Nephron progenitor cell (in vitro differentiated cells): ENCODE measurements at regions not wholly inside any gene's neighbourhood (a gene's known extent, or its start where the extent isn't known, plus 50 kb on each side); places are given as distances from the start of the nearest gene placed in this dataset.

Experiments
- DNase-seq: peaks from one replicate; pipeline ENCODE4 v3.0.0; 2021
- H3K27ac Mint-ChIP-seq: 2 replicates; pipeline ENCODE4 v1.8.0; 2021; ENCODE audit warnings: mild to moderate bottlenecking, moderate library complexity, mixed read lengths
- H3K27me3 Mint-ChIP-seq: 2 replicates; pipeline ENCODE4 v1.8.0; 2021; ENCODE audit warnings: mild to moderate bottlenecking, low read depth, mixed read lengths; ENCODE audit not compliant: poor library complexity
- H3K36me3 Mint-ChIP-seq: 2 replicates; pipeline ENCODE4 v1.8.0; 2021; ENCODE audit warnings: low read depth, mixed read lengths
- H3K4me1 Mint-ChIP-seq: 2 replicates; pipeline ENCODE4 v1.8.0; 2021; ENCODE audit warnings: mixed read lengths
- H3K4me3 Mint-ChIP-seq: 2 replicates; pipeline ENCODE4 v1.8.0; 2021; ENCODE audit warnings: mild to moderate bottlenecking, moderate library complexity, mixed read lengths
- H3K9me3 Mint-ChIP-seq: 2 replicates; pipeline ENCODE4 v1.8.0; 2021; ENCODE audit warnings: mild to moderate bottlenecking, moderate library complexity, mixed read lengths
- TF ChIP-seq, protein P1 (sequence below): fragments of 200-600 bp; sonication (generic); IDR thresholded peaks from 2 replicates; pipeline ENCODE4 v1.5.0; 2021; ENCODE audit warnings: antibody characterized with exemption

DNA sequence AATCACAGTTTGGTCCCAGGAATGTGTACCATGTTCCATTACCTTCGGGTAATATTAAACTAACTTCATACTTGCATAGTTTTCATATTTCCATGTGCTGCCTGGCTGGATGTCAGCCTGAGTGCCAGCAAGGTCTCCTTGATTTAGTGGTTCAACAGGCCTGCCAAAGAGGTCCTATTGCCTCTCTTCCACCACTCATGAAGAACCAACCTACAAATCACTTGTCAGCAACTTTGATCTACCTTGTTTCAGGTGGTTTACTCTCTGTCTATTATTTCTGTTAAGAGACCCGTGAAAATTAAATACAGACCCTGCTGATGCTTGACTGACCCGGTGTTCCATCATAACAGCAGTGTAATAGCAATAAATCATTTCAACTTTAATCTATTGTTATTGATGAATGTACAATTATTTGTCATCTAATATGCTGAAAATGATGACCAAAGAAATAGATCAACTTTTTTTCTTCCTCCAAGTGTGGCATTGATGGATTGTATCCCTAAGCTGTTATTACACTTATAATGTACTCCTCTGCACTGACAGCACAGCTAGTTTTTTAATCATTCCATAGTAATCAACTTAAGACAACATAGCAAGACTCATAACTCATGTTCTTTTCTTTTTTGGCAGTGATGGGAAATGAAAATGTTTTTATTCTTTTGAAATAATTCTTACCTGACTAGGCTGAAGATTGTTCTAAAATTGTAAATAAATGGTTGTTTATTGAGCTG, 1220.2 kb upstream of the ACVR2A start:
- Mint-ChIP-seq H3K36me3 (no peaks in the 10 kb centered on the region), H3K27ac (no peak overlapping the region), H3K9me3 (no peaks in the 10 kb centered on the region), H3K27me3 (no peaks in the 10 kb centered on the region), H3K4me3 (no peak overlapping the region), H3K4me1 (no peaks in the 10 kb centered on the region)
- TF ChIP-seq, protein P1, sequence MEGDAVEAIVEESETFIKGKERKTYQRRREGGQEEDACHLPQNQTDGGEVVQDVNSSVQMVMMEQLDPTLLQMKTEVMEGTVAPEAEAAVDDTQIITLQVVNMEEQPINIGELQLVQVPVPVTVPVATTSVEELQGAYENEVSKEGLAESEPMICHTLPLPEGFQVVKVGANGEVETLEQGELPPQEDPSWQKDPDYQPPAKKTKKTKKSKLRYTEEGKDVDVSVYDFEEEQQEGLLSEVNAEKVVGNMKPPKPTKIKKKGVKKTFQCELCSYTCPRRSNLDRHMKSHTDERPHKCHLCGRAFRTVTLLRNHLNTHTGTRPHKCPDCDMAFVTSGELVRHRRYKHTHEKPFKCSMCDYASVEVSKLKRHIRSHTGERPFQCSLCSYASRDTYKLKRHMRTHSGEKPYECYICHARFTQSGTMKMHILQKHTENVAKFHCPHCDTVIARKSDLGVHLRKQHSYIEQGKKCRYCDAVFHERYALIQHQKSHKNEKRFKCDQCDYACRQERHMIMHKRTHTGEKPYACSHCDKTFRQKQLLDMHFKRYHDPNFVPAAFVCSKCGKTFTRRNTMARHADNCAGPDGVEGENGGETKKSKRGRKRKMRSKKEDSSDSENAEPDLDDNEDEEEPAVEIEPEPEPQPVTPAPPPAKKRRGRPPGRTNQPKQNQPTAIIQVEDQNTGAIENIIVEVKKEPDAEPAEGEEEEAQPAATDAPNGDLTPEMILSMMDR, result no peak
- no peak for DNase-seq

DNA sequence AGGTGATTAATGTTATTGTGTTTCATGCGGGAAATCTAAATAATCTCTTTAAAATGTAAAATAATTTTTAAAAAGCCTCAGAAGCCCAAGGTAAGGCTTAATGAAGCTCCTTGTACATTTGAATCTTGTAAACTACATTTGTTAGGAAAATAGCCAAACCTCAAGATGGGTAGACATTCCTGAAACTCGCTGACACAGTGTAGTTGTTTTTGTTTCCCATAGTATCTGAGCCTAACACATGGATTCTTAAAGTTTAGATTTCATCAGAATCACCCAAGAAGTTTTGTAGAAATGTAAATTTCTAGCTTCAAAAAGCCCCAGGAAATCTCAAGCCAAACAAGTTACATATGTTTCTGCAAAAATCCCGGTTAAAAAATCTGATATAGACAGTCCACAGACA, 1221.1 kb upstream of the ACVR2A start:
- no peak for DNase-seq
- H3K36me3 Mint-ChIP-seq, result no peaks in the 10 kb centered on the region
- H3K4me1 Mint-ChIP-seq, result no peaks in the 10 kb centered on the region
- peaks cover under 1% of the 10 kb centered on the region for H3K9me3 Mint-ChIP-seq
- no peak overlapping the region for H3K4me3 Mint-ChIP-seq
- TF ChIP-seq, protein P1, result no peak
- no peaks in the 10 kb centered on the region for H3K27me3 Mint-ChIP-seq
- H3K27ac Mint-ChIP-seq, result no peak overlapping the region

DNA sequence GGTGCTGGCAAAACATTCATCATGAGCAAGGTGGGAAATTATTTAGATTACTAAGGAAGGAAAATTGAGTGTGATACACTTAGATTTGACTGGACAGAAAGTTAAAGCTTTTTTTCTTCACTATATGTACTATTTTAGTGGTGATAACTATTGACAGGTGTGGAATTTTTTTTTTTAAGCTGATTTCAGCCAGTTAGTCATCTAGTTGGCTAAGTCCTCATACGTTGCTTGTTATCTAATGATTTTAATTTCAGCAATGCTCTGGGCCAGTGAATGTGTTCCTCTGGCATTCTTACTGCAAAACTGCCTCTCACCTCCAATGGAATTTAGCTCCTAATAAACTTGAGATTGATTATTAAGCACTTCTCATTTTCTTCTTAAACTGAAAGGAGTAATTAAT, 1223.2 kb upstream of the ACVR2A start:
- H3K4me3 Mint-ChIP-seq, result no peak overlapping the region
- no peaks in the 10 kb centered on the region for H3K36me3 Mint-ChIP-seq
- no peak for DNase-seq
- TF ChIP-seq, protein P1, result no peak
- H3K9me3 Mint-ChIP-seq, result peaks cover 20% of the 10 kb centered on the region
- H3K27ac Mint-ChIP-seq, result no peak overlapping the region
- no peaks in the 10 kb centered on the region for H3K4me1 Mint-ChIP-seq
- no peaks in the 10 kb centered on the region for H3K27me3 Mint-ChIP-seq

DNA sequence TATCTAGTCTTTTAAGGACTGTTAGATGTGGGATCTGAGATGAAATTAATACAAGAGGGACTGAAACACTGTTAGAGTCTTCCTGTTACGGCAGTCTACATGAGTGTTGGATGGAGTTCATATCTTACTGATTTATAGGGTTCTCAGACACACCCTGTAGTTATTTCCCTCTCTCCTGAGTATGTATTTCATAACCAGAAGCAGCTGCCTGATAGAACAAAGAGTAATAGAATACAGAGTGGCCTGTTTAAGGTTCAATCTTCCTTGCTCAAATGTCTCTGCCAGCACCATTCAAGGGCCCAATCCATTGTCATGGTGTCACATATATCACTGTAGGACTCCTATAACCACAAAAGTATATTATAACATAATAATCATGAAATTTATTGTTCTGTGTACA, 1229.1 kb upstream of the ACVR2A start:
- no peaks in the 10 kb centered on the region for H3K27me3 Mint-ChIP-seq
- TF ChIP-seq, protein P1, result no peak
- H3K9me3 Mint-ChIP-seq, result peaks cover 36% of the 10 kb centered on the region
- H3K36me3 Mint-ChIP-seq, result no peaks in the 10 kb centered on the region
- no peak for DNase-seq
- H3K27ac Mint-ChIP-seq, result no peak overlapping the region
- H3K4me3 Mint-ChIP-seq, result no peak overlapping the region
- no peaks in the 10 kb centered on the region for H3K4me1 Mint-ChIP-seq

DNA sequence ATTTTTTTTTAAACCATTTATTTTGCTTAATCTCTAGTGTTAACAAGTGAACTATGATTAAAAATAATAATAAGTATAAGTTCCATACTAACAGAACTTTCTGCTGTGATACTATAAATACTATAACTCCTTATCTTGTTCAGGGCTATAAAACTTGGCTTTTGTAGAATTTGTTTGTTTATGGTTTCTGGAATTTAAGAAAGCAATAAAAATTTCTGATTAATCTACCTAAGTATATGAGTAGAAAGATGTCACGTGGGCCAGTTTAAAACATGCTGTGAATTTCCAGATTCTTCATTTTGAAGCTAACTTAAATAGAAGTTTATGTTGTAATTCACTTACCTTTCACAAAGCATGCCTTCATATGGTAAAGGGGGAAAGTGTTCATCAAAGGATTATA, 1236.3 kb upstream of the ACVR2A start:
- TF ChIP-seq, protein P1, result no peak
- no peak overlapping the region for H3K27ac Mint-ChIP-seq
- no peaks in the 10 kb centered on the region for H3K36me3 Mint-ChIP-seq
- H3K4me3 Mint-ChIP-seq, result no peak overlapping the region
- H3K4me1 Mint-ChIP-seq, result no peaks in the 10 kb centered on the region
- peaks cover 4% of the 10 kb centered on the region for H3K9me3 Mint-ChIP-seq
- H3K27me3 Mint-ChIP-seq, result no peaks in the 10 kb centered on the region
- DNase-seq, result no peak

DNA sequence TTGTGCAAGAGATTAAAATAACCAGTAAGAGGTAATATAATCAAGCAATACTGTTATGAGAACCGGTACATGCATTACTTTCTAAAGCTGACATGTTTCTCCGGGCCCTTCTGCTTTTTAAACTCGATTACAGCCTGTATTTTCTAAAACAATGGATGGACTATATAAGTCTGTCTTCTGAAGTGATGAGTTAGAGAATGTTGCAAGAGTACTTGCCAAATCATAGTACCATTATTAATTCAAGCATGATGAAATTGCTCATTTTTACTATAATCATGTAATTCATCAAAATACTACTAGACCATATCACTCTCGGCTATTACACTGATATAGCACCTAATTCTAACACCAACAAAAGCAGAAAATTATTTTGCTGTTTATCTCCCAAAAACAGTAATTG, 1240.3 kb upstream of the ACVR2A start:
- DNase-seq, result no peak
- no peaks in the 10 kb centered on the region for H3K27me3 Mint-ChIP-seq
- no peak overlapping the region for H3K27ac Mint-ChIP-seq
- H3K4me3 Mint-ChIP-seq, result no peak overlapping the region
- no peaks in the 10 kb centered on the region for H3K4me1 Mint-ChIP-seq
- H3K9me3 Mint-ChIP-seq, result peaks cover 4% of the 10 kb centered on the region
- TF ChIP-seq, protein P1, result no peak
- no peaks in the 10 kb centered on the region for H3K36me3 Mint-ChIP-seq
